Panc1 (cell line): ENCODE measurements at regions not wholly inside any gene's neighbourhood (a gene's known extent, or its start where the extent isn't known, plus 50 kb on each side); places are given as distances from the start of the nearest gene placed in this dataset.
A peak's percentile ranks its signal among the peaks of the same experiment; 100 is the strongest.

Source experiments
- ATAC-seq: fragments of 200-7000 bp; cut with Tn5 transposase; 2 replicates; pipeline ENCODE4 v1.9.1; 2020; ENCODE audit warnings: mild to moderate bottlenecking, moderate library complexity
- BruUV-seq: library from RNA; stranded (reverse); fragments of 400-500 nt; replicated peaks from 2 replicates; lab custom pipeline; 2021; lab: Mats Ljungman, UMichigan
- CTCF ChIA-PET: fragments of 300-600 bp; sonication (Branson Sonifier 250); formaldehyde crosslinking; loops from one replicate; lab custom pipeline; 2022; ENCODE audit warnings: antibody characterized with exemption; lab: Charles Lee
- POLR2A ChIA-PET: fragments of 300-600 bp; sonication (Branson Sonifier 250); formaldehyde crosslinking; loops from one replicate; lab custom pipeline; 2022; ENCODE audit warnings: antibody characterized with exemption; lab: Charles Lee
- DNase-seq: peaks from one replicate; pipeline ENCODE4 v3.0.0-alpha.2; 2010; ENCODE audit warnings: low read depth, low spot score
- H3K27ac ChIP-seq: 2 replicates; pipeline ENCODE4 v1.5.1; 2011; ENCODE audit warnings: mild to moderate bottlenecking, low read length, inconsistent platforms
- H3K27me3 ChIP-seq: fragments of 200-500 bp; sonication (Bioruptor generic); 2 replicates; pipeline ENCODE4 v1.6.0; 2014; ENCODE audit warnings: low read length, inconsistent platforms; ENCODE audit not compliant: control insufficient read depth, insufficient read depth
- H3K36me3 ChIP-seq: fragments of 200-500 bp; sonication (Bioruptor generic); 2 replicates; pipeline ENCODE4 v1.5.1; 2014; ENCODE audit warnings: inconsistent platforms, mild to moderate bottlenecking, low read length, moderate library complexity; ENCODE audit not compliant: control insufficient read depth, insufficient read depth
- H3K4me1 ChIP-seq: 2 replicates; pipeline ENCODE4 v1.5.1; 2011; ENCODE audit warnings: inconsistent platforms, mild to moderate bottlenecking, low read length, moderate library complexity; ENCODE audit not compliant: control insufficient read depth, insufficient read depth
- H3K4me3 ChIP-seq, 2 experiments: 2 replicates each; pipeline ENCODE4 v1.5.1; 2011 to 2012; ENCODE audit warnings: low read depth in 2 of 2, low read length in 2 of 2, mild to moderate bottlenecking in 2 of 2, inconsistent platforms in 1 of 2, moderate library complexity in 1 of 2
- H3K9me3 ChIP-seq: fragments of 200-500 bp; sonication (Bioruptor generic); 2 replicates; pipeline ENCODE4 v1.5.1; 2014; ENCODE audit warnings: low read depth, mild to moderate bottlenecking, inconsistent platforms, low read length, moderate library complexity; ENCODE audit not compliant: control insufficient read depth, insufficient read depth
- POLR2AphosphoS5 ChIP-seq: IDR thresholded peaks from 2 replicates; pipeline ENCODE4 v1.6.1; 2012; ENCODE audit warnings: mild to moderate bottlenecking, low read depth, low read length, moderate library complexity
- SIN3A ChIP-seq: IDR thresholded peaks from 2 replicates; pipeline ENCODE4 v1.6.1; 2012; ENCODE audit warnings: low read depth, mild to moderate bottlenecking, low read length, moderate library complexity, borderline replicate concordance; ENCODE audit not compliant: insufficient read depth
- TCF7L2 ChIP-seq: IDR thresholded peaks from 2 replicates; pipeline ENCODE4 v1.6.1; 2011; ENCODE audit warnings: mild to moderate bottlenecking, low read depth, low read length, inconsistent platforms
- in situ Hi-C: cut with HindIII; loops from 2 replicates; pipeline ENCODE4 v1.10.0; 2016; ENCODE audit warnings: low sequenced_read_pairs, low pct_unique_long_range_greater_than_20kb
- intact Hi-C: fragments of 100-400 bp; cut with micrococcal nuclease; formaldehyde crosslinking; loops from one replicate; pipeline ENCODE4 v1.10.0; 2022; ENCODE audit not compliant: unreplicated experiment
- TF ChIP-seq, protein P1 (sequence below): fragments of 450-650 bp; IDR thresholded peaks from 2 replicates; pipeline ENCODE4 v1.5.1; 2017; ENCODE audit warnings: mild to moderate bottlenecking
- TF ChIP-seq, protein P2 (sequence below), 2 experiments: IDR thresholded peaks; 2 replicates each; pipeline ENCODE4 v1.6.1; 2011 to 2012; ENCODE audit warnings: low read depth in 2 of 2, control low read depth in 1 of 2, low read length in 1 of 2, mild to moderate bottlenecking in 1 of 2, moderate library complexity in 1 of 2; ENCODE audit not compliant: insufficient read depth in 1 of 2

- no peak for DNase-seq
- in situ Hi-C loops, result no loop called here
- intact Hi-C loops, result loop anchor here (2.0 kb wide), 1 partner anchor 1698 kb away; no protein-coding TSS in a partner anchor
These were observed 131.0 kb upstream of the ITGA1 start for GRCh38 chr5:52656569-52657246.

DNA sequence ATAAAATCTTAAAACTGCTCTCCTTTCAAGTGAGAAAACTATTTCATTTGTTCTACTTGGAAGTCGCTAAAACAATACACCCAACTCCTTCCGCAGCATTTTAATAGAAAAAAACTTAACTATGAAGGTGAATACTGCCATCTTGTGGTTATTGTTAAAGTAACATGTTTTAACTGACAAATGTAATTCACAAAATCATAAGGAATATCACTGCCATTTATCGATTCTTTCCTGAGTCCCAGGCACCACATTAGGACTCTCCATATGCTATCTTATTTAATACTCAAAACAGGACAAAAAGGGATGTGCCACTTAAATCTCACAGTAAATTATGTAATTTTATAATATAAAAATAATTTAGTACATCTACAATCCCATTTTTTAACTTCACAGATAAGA is 130.5 kb upstream of the ITGA1 start:
- POLR2A ChIA-PET, result interaction anchor here (0.6 to 0.7 kb wide), 2 partner anchors 879 to 1694 kb away, joined by 3 read pairs; no protein-coding TSS in a partner anchor
- H3K27ac ChIP-seq, result no peak overlapping the region
- H3K36me3 ChIP-seq, result no peaks in the 10 kb centered on the region
- in situ Hi-C loops, result no loop called here
- BruUV-seq, result no TSS peak
- CTCF ChIA-PET, result no interaction called here
- DNase-seq (peak; percentile 17), ATAC-seq (peak; percentile 42; the same call in 1 of the 2 replicates)
- intact Hi-C loops, result loop anchor here (2.0 kb wide), 1 partner anchor 1698 kb away; no protein-coding TSS in a partner anchor
- peaks cover 7% of the 10 kb centered on the region for H3K27me3 ChIP-seq
- H3K4me3 ChIP-seq, result no peak overlapping the region
- TF ChIP-seq, protein P1, sequence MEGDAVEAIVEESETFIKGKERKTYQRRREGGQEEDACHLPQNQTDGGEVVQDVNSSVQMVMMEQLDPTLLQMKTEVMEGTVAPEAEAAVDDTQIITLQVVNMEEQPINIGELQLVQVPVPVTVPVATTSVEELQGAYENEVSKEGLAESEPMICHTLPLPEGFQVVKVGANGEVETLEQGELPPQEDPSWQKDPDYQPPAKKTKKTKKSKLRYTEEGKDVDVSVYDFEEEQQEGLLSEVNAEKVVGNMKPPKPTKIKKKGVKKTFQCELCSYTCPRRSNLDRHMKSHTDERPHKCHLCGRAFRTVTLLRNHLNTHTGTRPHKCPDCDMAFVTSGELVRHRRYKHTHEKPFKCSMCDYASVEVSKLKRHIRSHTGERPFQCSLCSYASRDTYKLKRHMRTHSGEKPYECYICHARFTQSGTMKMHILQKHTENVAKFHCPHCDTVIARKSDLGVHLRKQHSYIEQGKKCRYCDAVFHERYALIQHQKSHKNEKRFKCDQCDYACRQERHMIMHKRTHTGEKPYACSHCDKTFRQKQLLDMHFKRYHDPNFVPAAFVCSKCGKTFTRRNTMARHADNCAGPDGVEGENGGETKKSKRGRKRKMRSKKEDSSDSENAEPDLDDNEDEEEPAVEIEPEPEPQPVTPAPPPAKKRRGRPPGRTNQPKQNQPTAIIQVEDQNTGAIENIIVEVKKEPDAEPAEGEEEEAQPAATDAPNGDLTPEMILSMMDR, result peak; percentile 53; the same call in 1 of the 2 replicates
- no peak for TF ChIP-seq POLR2AphosphoS5
- no peak for TF ChIP-seq SIN3A
- TF ChIP-seq, protein P2, sequence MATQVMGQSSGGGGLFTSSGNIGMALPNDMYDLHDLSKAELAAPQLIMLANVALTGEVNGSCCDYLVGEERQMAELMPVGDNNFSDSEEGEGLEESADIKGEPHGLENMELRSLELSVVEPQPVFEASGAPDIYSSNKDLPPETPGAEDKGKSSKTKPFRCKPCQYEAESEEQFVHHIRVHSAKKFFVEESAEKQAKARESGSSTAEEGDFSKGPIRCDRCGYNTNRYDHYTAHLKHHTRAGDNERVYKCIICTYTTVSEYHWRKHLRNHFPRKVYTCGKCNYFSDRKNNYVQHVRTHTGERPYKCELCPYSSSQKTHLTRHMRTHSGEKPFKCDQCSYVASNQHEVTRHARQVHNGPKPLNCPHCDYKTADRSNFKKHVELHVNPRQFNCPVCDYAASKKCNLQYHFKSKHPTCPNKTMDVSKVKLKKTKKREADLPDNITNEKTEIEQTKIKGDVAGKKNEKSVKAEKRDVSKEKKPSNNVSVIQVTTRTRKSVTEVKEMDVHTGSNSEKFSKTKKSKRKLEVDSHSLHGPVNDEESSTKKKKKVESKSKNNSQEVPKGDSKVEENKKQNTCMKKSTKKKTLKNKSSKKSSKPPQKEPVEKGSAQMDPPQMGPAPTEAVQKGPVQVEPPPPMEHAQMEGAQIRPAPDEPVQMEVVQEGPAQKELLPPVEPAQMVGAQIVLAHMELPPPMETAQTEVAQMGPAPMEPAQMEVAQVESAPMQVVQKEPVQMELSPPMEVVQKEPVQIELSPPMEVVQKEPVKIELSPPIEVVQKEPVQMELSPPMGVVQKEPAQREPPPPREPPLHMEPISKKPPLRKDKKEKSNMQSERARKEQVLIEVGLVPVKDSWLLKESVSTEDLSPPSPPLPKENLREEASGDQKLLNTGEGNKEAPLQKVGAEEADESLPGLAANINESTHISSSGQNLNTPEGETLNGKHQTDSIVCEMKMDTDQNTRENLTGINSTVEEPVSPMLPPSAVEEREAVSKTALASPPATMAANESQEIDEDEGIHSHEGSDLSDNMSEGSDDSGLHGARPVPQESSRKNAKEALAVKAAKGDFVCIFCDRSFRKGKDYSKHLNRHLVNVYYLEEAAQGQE (IDR thresholded peaks at IDR 0.05; ENCODE audit: insufficient read depth in 1 of 2, low read depth in 2 of 2, low read length in 1 of 2), result no peak
- no peak for TF ChIP-seq TCF7L2
- H3K9me3 ChIP-seq, result no peaks in the 10 kb centered on the region
- H3K4me1 ChIP-seq, result no peaks in the 10 kb centered on the region

More at GRCh38 chr5:52656569-52657246, 131.0 kb upstream of the ITGA1 start:
- H3K4me1 ChIP-seq, result no peaks in the 10 kb centered on the region
- CTCF ChIA-PET, result no interaction called here
- no peak overlapping the region for H3K4me3 ChIP-seq
- POLR2A ChIA-PET, result interaction anchor here (0.5 to 0.7 kb wide), 3 partner anchors 878 to 1694 kb away, joined by 3 to 7 read pairs (median 3); no protein-coding TSS in a partner anchor
- no TSS peak for BruUV-seq
- no peaks in the 10 kb centered on the region for H3K9me3 ChIP-seq
- no peaks in the 10 kb centered on the region for H3K36me3 ChIP-seq
- peak; percentile 42; the same call in 1 of the 2 replicates for ATAC-seq
- H3K27ac ChIP-seq, result no peak overlapping the region
- H3K27me3 ChIP-seq, result peaks cover 4% of the 10 kb centered on the region
- TF ChIP-seq, protein P2 (IDR thresholded peaks at IDR 0.05; ENCODE audit: insufficient read depth in 1 of 2, low read depth in 2 of 2, low read length in 1 of 2), result no peak
- TF ChIP-seq SIN3A (no peak), POLR2AphosphoS5 (no peak)
- TF ChIP-seq, protein P1, result no peak
